Endothelial cell of umbilical vein (primary cell): ENCODE measurements at regions not wholly inside any gene's neighbourhood (a gene's known extent, or its start where the extent isn't known, plus 50 kb on each side); places are given as distances from the start of the nearest gene placed in this dataset.

Experiments used
- CTCF ChIP-seq, 2 donors: IDR thresholded peaks; 1 replicate in 1 of 2; 2 replicates in 1 of 2; pipeline ENCODE4 v1.5.1; 2011; ENCODE audit warnings: low read length in 2 of 2, mild to moderate bottlenecking in 2 of 2, moderate library complexity in 2 of 2, control low read depth in 1 of 2, inconsistent platforms in 1 of 2, low read depth in 1 of 2; ENCODE audit not compliant: insufficient read depth in 1 of 2; ENCODE audit errors: extremely low read depth in 1 of 2
- EZH2 ChIP-seq: IDR thresholded peaks from 2 replicates; pipeline ENCODE4 v1.6.1; 2012; ENCODE audit warnings: borderline replicate concordance, low read depth, mild to moderate bottlenecking, moderate library complexity, low read length, inconsistent platforms; ENCODE audit not compliant: severe bottlenecking
- MAX ChIP-seq: IDR thresholded peaks from 2 replicates; pipeline ENCODE4 v1.6.1; 2011; ENCODE audit not compliant: insufficient read depth, insufficient read length
- POLR2A ChIP-seq: IDR thresholded peaks from 2 replicates; pipeline ENCODE4 v1.6.1; 2012; ENCODE audit warnings: low read depth, mild to moderate bottlenecking, control low read depth, low read length
- POLR2AphosphoS5 ChIP-seq: IDR thresholded peaks from 2 replicates; pipeline ENCODE4 v1.6.1; 2012; ENCODE audit warnings: low read depth, mild to moderate bottlenecking, control low read depth, low read length, moderate library complexity; ENCODE audit not compliant: insufficient read depth

- no peak for TF ChIP-seq POLR2A
- no peak for TF ChIP-seq CTCF (IDR thresholded peaks at IDR 0.05; ENCODE audit: extremely low read depth in 1 of 2, insufficient read depth in 1 of 2, low read depth in 1 of 2, low read length in 2 of 2)
- no peak for TF ChIP-seq POLR2AphosphoS5
- no peak for TF ChIP-seq EZH2
- TF ChIP-seq MAX: no peak
Observed at GRCh38 chr7:49308787-49309186, 384.4 kb downstream of the CDC14C start.
